Caco-2 (cell line): ENCODE measurements at regions not wholly inside any gene's neighbourhood (a gene's known extent, or its start where the extent isn't known, plus 50 kb on each side); places are given as distances from the start of the nearest gene placed in this dataset.

Experiments used
- BruUV-seq: library from RNA; stranded (reverse); fragments of 400-500 nt; replicated peaks from 2 replicates; lab custom pipeline; 2021; lab: Mats Ljungman, UMichigan
- CTCF ChIA-PET: fragments of 300-600 bp; sonication (Branson Sonifier 250); formaldehyde crosslinking; loops from one replicate; lab custom pipeline; 2022; ENCODE audit warnings: antibody characterized with exemption; lab: Charles Lee
- POLR2A ChIA-PET: fragments of 300-600 bp; sonication (Branson Sonifier 250); formaldehyde crosslinking; loops from one replicate; lab custom pipeline; 2022; ENCODE audit warnings: antibody characterized with exemption; lab: Charles Lee
- DNase-seq, 2 experiments: peaks; one replicate each; pipeline versions ENCODE4 v3.0.0 to v3.0.0-alpha.2; 2020 to 2022
- H3K27me3 ChIP-seq: replicated peaks from 2 replicates; pipeline ENCODE4 v1.6.0; 2011; ENCODE audit warnings: low read length; ENCODE audit not compliant: control insufficient read depth, insufficient read depth
- H3K36me3 ChIP-seq: 2 replicates; pipeline ENCODE4 v1.5.1; 2011; ENCODE audit warnings: low read length; ENCODE audit not compliant: control insufficient read depth, insufficient read depth
- H3K4me1 ChIP-seq: fragments of 250-450 bp; sonication (Bioruptor Pico); 2 replicates; pipeline ENCODE4 v1.5.1; 2020; ENCODE audit warnings: mild to moderate bottlenecking
- H3K4me3 ChIP-seq: 2 replicates; pipeline ENCODE4 v1.5.1; 2011; ENCODE audit warnings: low read depth, mild to moderate bottlenecking, control low read depth, low read length
- H3K9me3 ChIP-seq: fragments of 250-450 bp; sonication (Bioruptor Pico); 2 replicates; pipeline ENCODE4 v1.5.1; 2020; ENCODE audit warnings: mild to moderate bottlenecking, moderate library complexity
- H3K27ac Mint-ChIP-seq: one replicate; pipeline ENCODE4 v1.8.0; 2022; ENCODE audit warnings: mixed read lengths; ENCODE audit not compliant: unreplicated experiment
- H3K27me3 Mint-ChIP-seq: one replicate; pipeline ENCODE4 v1.8.0; 2022; ENCODE audit warnings: mixed read lengths; ENCODE audit not compliant: insufficient read depth, unreplicated experiment
- H3K36me3 Mint-ChIP-seq: one replicate; pipeline ENCODE4 v1.8.0; 2022; ENCODE audit warnings: mild to moderate bottlenecking, mixed read lengths; ENCODE audit not compliant: insufficient read depth, unreplicated experiment
- H3K4me1 Mint-ChIP-seq: one replicate; pipeline ENCODE4 v1.8.0; 2022; ENCODE audit warnings: low read depth, mixed read lengths; ENCODE audit not compliant: unreplicated experiment
- H3K4me3 Mint-ChIP-seq: one replicate; pipeline ENCODE4 v1.8.0; 2022; ENCODE audit warnings: mild to moderate bottlenecking, moderate library complexity, mixed read lengths; ENCODE audit not compliant: unreplicated experiment
- H3K9me3 Mint-ChIP-seq: one replicate; pipeline ENCODE4 v1.8.0; 2022; ENCODE audit warnings: mixed read lengths; ENCODE audit not compliant: unreplicated experiment
- intact Hi-C: fragments of 100-400 bp; cut with micrococcal nuclease; formaldehyde crosslinking; loops from one replicate; pipeline ENCODE4 v1.10.0; 2022; ENCODE audit not compliant: unreplicated experiment
- TF ChIP-seq, protein P1 (sequence below), 2 experiments: fragments of 200-600 bp in 1 of 2; IDR thresholded peaks; 1 replicate in 1 of 2; 2 replicates in 1 of 2; pipeline versions ENCODE4 v1.5.1 to v1.8.0; 2011 to 2022; ENCODE audit warnings: antibody characterized with exemption in 1 of 2, control low read depth in 1 of 2, inconsistent platforms in 1 of 2, low read depth in 1 of 2, low read length in 1 of 2, mild to moderate bottlenecking in 1 of 2, moderate library complexity in 1 of 2; ENCODE audit not compliant: insufficient read depth in 1 of 2, severe bottlenecking in 1 of 2, unreplicated experiment in 1 of 2

DNA sequence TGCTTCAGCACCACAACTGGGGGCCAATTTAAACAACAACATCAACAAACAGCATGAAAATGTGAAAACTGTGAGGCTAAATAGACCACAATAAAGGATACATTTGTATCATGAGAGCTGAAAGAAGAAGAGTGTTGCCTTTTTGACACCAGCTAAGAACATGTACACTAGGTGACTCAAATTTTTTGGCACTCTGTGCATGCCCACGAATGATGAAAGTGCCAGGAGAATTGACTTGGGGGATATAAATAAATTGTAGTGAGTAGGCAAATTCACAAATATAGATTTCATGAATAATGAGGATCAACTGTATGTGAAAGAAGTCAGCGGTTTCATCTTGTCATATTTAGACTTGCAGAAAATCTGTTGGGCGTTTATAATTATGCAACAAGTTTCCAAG, 1388.0 kb upstream of the LRRTM1 start:
- Histone ChIP-seq H3K27me3 (no peaks in the 10 kb centered on the region), H3K36me3 (no peaks in the 10 kb centered on the region), H3K9me3 (no peaks in the 10 kb centered on the region; the same call in 1 of the 2 replicates), H3K4me3 (no peak overlapping the region), H3K4me1 (no peaks in the 10 kb centered on the region)
- TF ChIP-seq, protein P1, sequence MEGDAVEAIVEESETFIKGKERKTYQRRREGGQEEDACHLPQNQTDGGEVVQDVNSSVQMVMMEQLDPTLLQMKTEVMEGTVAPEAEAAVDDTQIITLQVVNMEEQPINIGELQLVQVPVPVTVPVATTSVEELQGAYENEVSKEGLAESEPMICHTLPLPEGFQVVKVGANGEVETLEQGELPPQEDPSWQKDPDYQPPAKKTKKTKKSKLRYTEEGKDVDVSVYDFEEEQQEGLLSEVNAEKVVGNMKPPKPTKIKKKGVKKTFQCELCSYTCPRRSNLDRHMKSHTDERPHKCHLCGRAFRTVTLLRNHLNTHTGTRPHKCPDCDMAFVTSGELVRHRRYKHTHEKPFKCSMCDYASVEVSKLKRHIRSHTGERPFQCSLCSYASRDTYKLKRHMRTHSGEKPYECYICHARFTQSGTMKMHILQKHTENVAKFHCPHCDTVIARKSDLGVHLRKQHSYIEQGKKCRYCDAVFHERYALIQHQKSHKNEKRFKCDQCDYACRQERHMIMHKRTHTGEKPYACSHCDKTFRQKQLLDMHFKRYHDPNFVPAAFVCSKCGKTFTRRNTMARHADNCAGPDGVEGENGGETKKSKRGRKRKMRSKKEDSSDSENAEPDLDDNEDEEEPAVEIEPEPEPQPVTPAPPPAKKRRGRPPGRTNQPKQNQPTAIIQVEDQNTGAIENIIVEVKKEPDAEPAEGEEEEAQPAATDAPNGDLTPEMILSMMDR (IDR thresholded peaks at IDR 0.05; ENCODE audit: insufficient read depth in 1 of 2, low read depth in 1 of 2, low read length in 1 of 2, severe bottlenecking in 1 of 2, unreplicated experiment in 1 of 2): no peak
- no TSS peak for BruUV-seq
- Mint-ChIP-seq H3K27ac (no peak overlapping the region), H3K9me3 (no peaks in the 10 kb centered on the region), H3K4me3 (no peak overlapping the region), H3K4me1 (no peaks in the 10 kb centered on the region), H3K27me3 (no peaks in the 10 kb centered on the region), H3K36me3 (no peaks in the 10 kb centered on the region)
- no peak for DNase-seq
- intact Hi-C loops: no loop called here
- ChIA-PET CTCF (no interaction called here), POLR2A (no interaction called here)

- Mint-ChIP-seq H3K27ac (no peak overlapping the region), H3K27me3 (no peaks in the 10 kb centered on the region), H3K9me3 (no peaks in the 10 kb centered on the region), H3K4me1 (no peaks in the 10 kb centered on the region), H3K4me3 (no peak overlapping the region), H3K36me3 (no peaks in the 10 kb centered on the region)
- Histone ChIP-seq H3K4me3 (no peak overlapping the region), H3K36me3 (no peaks in the 10 kb centered on the region), H3K9me3 (no peaks in the 10 kb centered on the region), H3K27me3 (no peaks in the 10 kb centered on the region), H3K4me1 (no peaks in the 10 kb centered on the region)
- TF ChIP-seq, protein P1 (IDR thresholded peaks at IDR 0.05; ENCODE audit: insufficient read depth in 1 of 2, low read depth in 1 of 2, low read length in 1 of 2, severe bottlenecking in 1 of 2, unreplicated experiment in 1 of 2): no peak
- CTCF ChIA-PET: no interaction called here
- POLR2A ChIA-PET: no interaction called here
- intact Hi-C loops: no loop called here
- DNase-seq: no peak
- BruUV-seq: no TSS peak
Observed at GRCh38 chr2:81675641-81676040, 1371.1 kb upstream of the LRRTM1 start.

DNA sequence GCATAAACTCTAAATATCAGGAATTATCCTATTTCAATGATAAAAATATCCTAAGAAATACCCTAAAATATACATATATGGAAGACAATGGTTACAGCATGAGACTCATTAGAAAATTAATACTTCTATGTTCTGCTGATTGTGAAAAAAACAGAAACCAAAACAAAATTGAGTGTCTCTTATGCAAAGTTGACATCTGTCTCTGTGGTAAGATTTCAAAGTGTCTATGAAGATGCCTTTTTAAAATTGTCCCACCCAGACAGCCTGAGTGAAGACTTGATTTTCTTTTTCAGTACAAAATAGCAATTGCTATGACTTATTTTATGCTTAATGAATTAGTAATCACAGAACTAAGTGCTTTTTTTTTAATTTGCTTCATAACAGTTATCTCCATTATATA, 1368.4 kb upstream of the LRRTM1 start:
- Mint-ChIP-seq H3K27ac (no peak overlapping the region), H3K9me3 (no peaks in the 10 kb centered on the region), H3K36me3 (no peaks in the 10 kb centered on the region), H3K4me3 (no peak overlapping the region), H3K4me1 (no peaks in the 10 kb centered on the region), H3K27me3 (no peaks in the 10 kb centered on the region)
- POLR2A ChIA-PET: no interaction called here
- CTCF ChIA-PET: no interaction called here
- Histone ChIP-seq H3K27me3 (no peaks in the 10 kb centered on the region), H3K36me3 (no peaks in the 10 kb centered on the region), H3K9me3 (no peaks in the 10 kb centered on the region), H3K4me1 (no peaks in the 10 kb centered on the region), H3K4me3 (no peak overlapping the region)
- no peak for DNase-seq
- BruUV-seq: no TSS peak
- intact Hi-C loops: no loop called here
- TF ChIP-seq, protein P1 (IDR thresholded peaks at IDR 0.05; ENCODE audit: insufficient read depth in 1 of 2, low read depth in 1 of 2, low read length in 1 of 2, severe bottlenecking in 1 of 2, unreplicated experiment in 1 of 2): no peak
